Stimulated activated CD8-positive, alpha-beta memory T cell treated with anti-CD3 and anti-CD28 coated beads, Interleukin-7, amount 100 ng/mL, for 24 hours (primary cell): ENCODE measurements at regions not wholly inside any gene's neighbourhood (a gene's known extent, or its start where the extent isn't known, plus 50 kb on each side); places are given as distances from the start of the nearest gene placed in this dataset.
"Not testable (repeated sequence)": the region's sequence is repeated elsewhere in the genome, so short reads cannot be mapped to it uniquely, and the experiment has no call there.

Experiments
- DNase-seq: peaks from one replicate; pipeline ENCODE4 v3.0.0-alpha.2; 2020; ENCODE audit warnings: low read depth

GRCh38 chr7:148514236-148514635 lies 76.3 kb upstream of the C7orf33 start:
- DNase-seq: no peak

- no peak for DNase-seq
These were observed 75.3 kb upstream of the C7orf33 start for GRCh38 chr7:148515237-148515636.

GRCh38 chr7:148515728-148516695 lies 74.6 kb upstream of the C7orf33 start:
- no peak for DNase-seq

- DNase-seq: not testable (repeated sequence)
These were observed 71.2 kb upstream of the C7orf33 start for GRCh38 chr7:148519386-148519785.

GRCh38 chr7:148521271-148521670 lies 69.3 kb upstream of the C7orf33 start:
- no peak for DNase-seq

- DNase-seq: no peak
These were observed 67.0 kb upstream of the C7orf33 start for GRCh38 chr7:148523550-148523949.

- DNase-seq: no peak
These were observed 65.9 kb upstream of the C7orf33 start for GRCh38 chr7:148524479-148525224.

GRCh38 chr7:148527717-148528168 lies 62.8 kb upstream of the C7orf33 start:
- peak; percentile 76 for DNase-seq

- DNase-seq: no peak
These were observed 55.3 kb upstream of the C7orf33 start for GRCh38 chr7:148535217-148535616.

- DNase-seq: no peak
These were observed 53.1 kb upstream of the C7orf33 start for GRCh38 chr7:148537435-148537834.

- DNase-seq: no peak
These were observed 50.4 kb upstream of the C7orf33 start for GRCh38 chr7:148540041-148540738.
